Upper lobe of left lung (tissue), 4 donors: ENCODE measurements at regions not wholly inside any gene's neighbourhood (a gene's known extent, or its start where the extent isn't known, plus 50 kb on each side); places are given as distances from the start of the nearest gene placed in this dataset.

Source experiments
- CTCF ChIP-seq, 6 experiments: fragments of 450-650 bp in 4 of 6; fragments of 200-600 bp in 2 of 6; sonication (generic) in 2 of 6; IDR thresholded peaks; one replicate each; pipeline ENCODE4 v1.5.1; 2016 to 2019; ENCODE audit warnings: antibody characterized with exemption in 6 of 6
- POLR2A ChIP-seq, 4 donors: fragments of 450-650 bp; IDR thresholded peaks; one replicate each; pipeline ENCODE4 v1.5.1; 2016 to 2017; ENCODE audit warnings: antibody characterized with exemption in 4 of 4, mild to moderate bottlenecking in 2 of 4
- POLR2AphosphoS5 ChIP-seq, 2 donors: sonication (generic); formaldehyde crosslinking; IDR thresholded peaks; one replicate each; pipeline ENCODE4 v1.5.1; 2017; ENCODE audit warnings: antibody characterized with exemption in 2 of 2

GRCh38 chr4:138647433-138647832, 368.1 kb upstream of the NOCT start:
- no peak for TF ChIP-seq POLR2AphosphoS5 (IDR thresholded peaks at IDR 0.05)
- TF ChIP-seq CTCF (IDR thresholded peaks at IDR 0.05), result no peak
- no peak for TF ChIP-seq POLR2A (IDR thresholded peaks at IDR 0.05)
